GM23338 (cell line): ENCODE measurements at regions not wholly inside any gene's neighbourhood (a gene's known extent, or its start where the extent isn't known, plus 50 kb on each side); places are given as distances from the start of the nearest gene placed in this dataset.
A peak's percentile ranks its signal among the peaks of the same experiment; 100 is the strongest.

Experiments
- ATAC-seq: fragments of 200-7000 bp; cut with Tn5 transposase; 3 replicates; pipeline ENCODE4 v1.9.1; 2020
- DNase-seq: peaks from one replicate; pipeline ENCODE4 v3.0.0-alpha.2; 2015; ENCODE audit warnings: low spot score
- H2AFZ ChIP-seq: fragments of 200-600 bp; sonication (generic); 2 replicates; pipeline ENCODE4 v1.8.0; 2016; ENCODE audit warnings: antibody characterized with exemption, mild to moderate bottlenecking, moderate library complexity
- H3F3A ChIP-seq: fragments of 200-600 bp; sonication (generic); replicated peaks from 2 replicates; pipeline ENCODE4 v1.8.0; 2017; ENCODE audit warnings: antibody characterized with exemption, mixed run types, low read depth
- H3K27ac ChIP-seq: fragments of 200-600 bp; sonication (generic); 2 replicates; pipeline ENCODE4 v1.6.1; 2016; ENCODE audit warnings: low read depth
- H3K27me3 ChIP-seq: fragments of 200-600 bp; sonication (generic); 2 replicates; pipeline ENCODE4 v1.8.0; 2016; ENCODE audit warnings: mild to moderate bottlenecking, mixed run types, moderate library complexity; ENCODE audit not compliant: insufficient read depth
- H3K36me3 ChIP-seq: fragments of 200-600 bp; sonication (generic); 2 replicates; pipeline ENCODE4 v1.8.0; 2016; ENCODE audit warnings: mild to moderate bottlenecking; ENCODE audit not compliant: insufficient read depth
- H3K4me1 ChIP-seq: fragments of 200-600 bp; sonication (generic); 2 replicates; pipeline ENCODE4 v1.8.0; 2016; ENCODE audit warnings: mild to moderate bottlenecking, moderate library complexity; ENCODE audit not compliant: insufficient read depth
- H3K4me2 ChIP-seq: fragments of 200-600 bp; sonication (generic); 2 replicates; pipeline ENCODE4 v1.7.1; 2017; ENCODE audit warnings: mixed run types
- H3K4me3 ChIP-seq: fragments of 200-600 bp; sonication (generic); 2 replicates; pipeline ENCODE4 v1.6.1; 2016; ENCODE audit warnings: mixed run types
- H3K79me2 ChIP-seq: fragments of 200-600 bp; sonication (generic); replicated peaks from 2 replicates; pipeline ENCODE4 v1.8.0; 2017; ENCODE audit warnings: mild to moderate bottlenecking; ENCODE audit not compliant: insufficient read depth
- H3K9me2 ChIP-seq: fragments of 200-600 bp; sonication (generic); 2 replicates; pipeline ENCODE4 v1.8.0; 2017; ENCODE audit not compliant: insufficient read depth
- H4K20me1 ChIP-seq: fragments of 200-600 bp; sonication (generic); replicated peaks from 2 replicates; pipeline ENCODE4 v1.8.0; 2017; ENCODE audit warnings: mild to moderate bottlenecking; ENCODE audit not compliant: insufficient read depth
- H3K27ac Mint-ChIP-seq: 2 replicates; pipeline ENCODE4 v1.8.0; 2020; ENCODE audit warnings: inconsistent platforms, mild to moderate bottlenecking, moderate library complexity, mixed read lengths
- H3K27me3 Mint-ChIP-seq: 3 replicates; pipeline ENCODE4 v1.8.0; 2022; ENCODE audit warnings: low read depth, mild to moderate bottlenecking, moderate library complexity, mixed read lengths, inconsistent platforms; ENCODE audit not compliant: insufficient read depth, poor library complexity
- H3K36me3 Mint-ChIP-seq: 3 replicates; pipeline ENCODE4 v1.8.0; 2021; ENCODE audit warnings: low read depth, mild to moderate bottlenecking, inconsistent platforms, moderate library complexity, mixed read lengths
- H3K4me1 Mint-ChIP-seq: 3 replicates; pipeline ENCODE4 v1.8.0; 2020; ENCODE audit warnings: mild to moderate bottlenecking, inconsistent platforms, mixed read lengths
- H3K4me3 Mint-ChIP-seq: 3 replicates; pipeline ENCODE4 v1.8.0; 2021; ENCODE audit warnings: moderate library complexity, mild to moderate bottlenecking, inconsistent platforms, mixed read lengths
- H3K9me3 Mint-ChIP-seq: 3 replicates; pipeline ENCODE4 v1.8.0; 2020; ENCODE audit warnings: moderate library complexity, mild to moderate bottlenecking, inconsistent platforms, mixed read lengths
- CREB1 ChIP-seq: fragments of 250-450 bp; sonication (Bioruptor Pico); IDR thresholded peaks from 2 replicates; pipeline ENCODE4 v1.5.0; 2020; ENCODE audit warnings: low read depth, mild to moderate bottlenecking, moderate library complexity
- EZH2 ChIP-seq: fragments of 200-600 bp; sonication (generic); IDR thresholded peaks from one replicate; pipeline ENCODE4 v1.8.0; 2017; ENCODE audit warnings: antibody characterized with exemption, mild to moderate bottlenecking, low read depth; ENCODE audit not compliant: unreplicated experiment
- EZH2phosphoT487 ChIP-seq: fragments of 200-600 bp; sonication (generic); IDR thresholded peaks from one replicate; pipeline ENCODE4 v1.8.1; 2018; ENCODE audit warnings: antibody characterized with exemption; ENCODE audit not compliant: unreplicated experiment
- JUNB ChIP-seq: IDR thresholded peaks from one replicate; pipeline ENCODE4 v1.6.1; 2016; ENCODE audit warnings: antibody characterized with exemption; ENCODE audit not compliant: unreplicated experiment
- NANOG ChIP-seq: IDR thresholded peaks from 2 replicates; pipeline ENCODE4 v1.6.1; 2016; ENCODE audit warnings: antibody characterized with exemption, borderline replicate concordance
- POLR2AphosphoS5 ChIP-seq: IDR thresholded peaks from 2 replicates; pipeline ENCODE4 v1.6.1; 2016; ENCODE audit warnings: antibody characterized with exemption, low read depth
- STAT1 ChIP-seq: IDR thresholded peaks from one replicate; pipeline ENCODE4 v1.6.1; 2016; ENCODE audit warnings: antibody characterized with exemption; ENCODE audit not compliant: unreplicated experiment
- ZNF114 ChIP-seq: fragments of 250-450 bp; sonication (Bioruptor Pico); IDR thresholded peaks from 2 replicates; pipeline ENCODE4 v1.5.0; 2020; ENCODE audit warnings: mild to moderate bottlenecking, moderate library complexity
- ZNF331 ChIP-seq: fragments of 250-450 bp; sonication (Bioruptor Pico); IDR thresholded peaks from 2 replicates; pipeline ENCODE4 v1.5.0; 2020; ENCODE audit warnings: low read depth, mild to moderate bottlenecking, moderate library complexity
- TF ChIP-seq, protein P1 (sequence below), 2 experiments: fragments of 200-600 bp in 1 of 2; sonication (generic) in 1 of 2; conservative IDR thresholded peaks; 2 replicates each; pipeline versions ENCODE4 v1.5.1 to v1.6.1; 2016 to 2017; ENCODE audit warnings: antibody characterized with exemption in 2 of 2, low read depth in 2 of 2, mild to moderate bottlenecking in 2 of 2, moderate library complexity in 1 of 2
- TF ChIP-seq, protein P2 (sequence below): IDR thresholded peaks from 2 replicates; pipeline ENCODE4 v1.6.1; 2016; ENCODE audit warnings: antibody characterized with exemption
- TF ChIP-seq, protein P3 (sequence below): IDR thresholded peaks from one replicate; pipeline ENCODE4 v1.6.1; 2018; ENCODE audit warnings: antibody characterized with exemption; ENCODE audit not compliant: unreplicated experiment

DNA sequence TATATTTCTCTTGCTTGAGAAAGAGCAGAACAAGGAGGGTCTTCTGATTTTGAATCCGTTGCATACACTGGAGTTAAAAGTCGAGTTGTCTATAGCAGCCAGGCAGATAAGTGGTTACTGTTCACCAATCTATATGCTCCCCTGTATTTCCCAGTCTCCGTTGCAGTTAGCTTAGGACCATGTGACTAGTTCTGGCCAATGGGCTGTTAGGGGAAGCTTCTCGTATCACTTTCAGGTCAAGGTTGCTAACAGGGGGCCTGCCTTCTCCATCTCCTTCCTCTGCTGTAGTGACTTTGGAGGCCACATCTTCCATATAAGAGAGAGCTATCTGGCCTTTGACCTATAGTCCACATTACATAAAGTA is 188.5 kb upstream of the KBTBD8 start:
- no peaks in the 10 kb centered on the region for H3K36me3 ChIP-seq
- no peak overlapping the region for H3K4me3 Mint-ChIP-seq
- peaks cover 10% of the 10 kb centered on the region; the same call in 2 of the 3 replicates for H3K4me1 Mint-ChIP-seq
- H3K9me3 Mint-ChIP-seq, result no peaks in the 10 kb centered on the region
- H3K4me3 ChIP-seq, result no peak overlapping the region
- no peak overlapping the region for H3K4me2 ChIP-seq
- H3F3A ChIP-seq, result no peaks in the 10 kb centered on the region
- TF ChIP-seq POLR2AphosphoS5, result no peak
- TF ChIP-seq, protein P1, sequence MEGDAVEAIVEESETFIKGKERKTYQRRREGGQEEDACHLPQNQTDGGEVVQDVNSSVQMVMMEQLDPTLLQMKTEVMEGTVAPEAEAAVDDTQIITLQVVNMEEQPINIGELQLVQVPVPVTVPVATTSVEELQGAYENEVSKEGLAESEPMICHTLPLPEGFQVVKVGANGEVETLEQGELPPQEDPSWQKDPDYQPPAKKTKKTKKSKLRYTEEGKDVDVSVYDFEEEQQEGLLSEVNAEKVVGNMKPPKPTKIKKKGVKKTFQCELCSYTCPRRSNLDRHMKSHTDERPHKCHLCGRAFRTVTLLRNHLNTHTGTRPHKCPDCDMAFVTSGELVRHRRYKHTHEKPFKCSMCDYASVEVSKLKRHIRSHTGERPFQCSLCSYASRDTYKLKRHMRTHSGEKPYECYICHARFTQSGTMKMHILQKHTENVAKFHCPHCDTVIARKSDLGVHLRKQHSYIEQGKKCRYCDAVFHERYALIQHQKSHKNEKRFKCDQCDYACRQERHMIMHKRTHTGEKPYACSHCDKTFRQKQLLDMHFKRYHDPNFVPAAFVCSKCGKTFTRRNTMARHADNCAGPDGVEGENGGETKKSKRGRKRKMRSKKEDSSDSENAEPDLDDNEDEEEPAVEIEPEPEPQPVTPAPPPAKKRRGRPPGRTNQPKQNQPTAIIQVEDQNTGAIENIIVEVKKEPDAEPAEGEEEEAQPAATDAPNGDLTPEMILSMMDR (conservative IDR thresholded peaks at IDR 0.05; ENCODE audit: low read depth in 2 of 2), result no peak
- TF ChIP-seq EZH2phosphoT487, result no peak
- TF ChIP-seq, protein P2, sequence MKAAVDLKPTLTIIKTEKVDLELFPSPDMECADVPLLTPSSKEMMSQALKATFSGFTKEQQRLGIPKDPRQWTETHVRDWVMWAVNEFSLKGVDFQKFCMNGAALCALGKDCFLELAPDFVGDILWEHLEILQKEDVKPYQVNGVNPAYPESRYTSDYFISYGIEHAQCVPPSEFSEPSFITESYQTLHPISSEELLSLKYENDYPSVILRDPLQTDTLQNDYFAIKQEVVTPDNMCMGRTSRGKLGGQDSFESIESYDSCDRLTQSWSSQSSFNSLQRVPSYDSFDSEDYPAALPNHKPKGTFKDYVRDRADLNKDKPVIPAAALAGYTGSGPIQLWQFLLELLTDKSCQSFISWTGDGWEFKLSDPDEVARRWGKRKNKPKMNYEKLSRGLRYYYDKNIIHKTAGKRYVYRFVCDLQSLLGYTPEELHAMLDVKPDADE, result no peak
- no peak for TF ChIP-seq ZNF331
- TF ChIP-seq JUNB, result no peak
- no peaks in the 10 kb centered on the region for H4K20me1 ChIP-seq
- DNase-seq, result peak; percentile 12
- no peaks in the 10 kb centered on the region for H3K36me3 Mint-ChIP-seq
- H2AFZ ChIP-seq, result peak overlapping the region; percentile 8; the same call in 1 of the 2 replicates
- H3K27me3 Mint-ChIP-seq, result no peaks in the 10 kb centered on the region
- no peak for ATAC-seq
- no peaks in the 10 kb centered on the region for H3K4me1 ChIP-seq
- no peaks in the 10 kb centered on the region; the same call in 1 of the 2 replicates for H3K9me2 ChIP-seq
- no peak overlapping the region for H3K27ac ChIP-seq
- no peaks in the 10 kb centered on the region for H3K27me3 ChIP-seq
- no peak overlapping the region for H3K27ac Mint-ChIP-seq
- no peaks in the 10 kb centered on the region for H3K79me2 ChIP-seq

DNA sequence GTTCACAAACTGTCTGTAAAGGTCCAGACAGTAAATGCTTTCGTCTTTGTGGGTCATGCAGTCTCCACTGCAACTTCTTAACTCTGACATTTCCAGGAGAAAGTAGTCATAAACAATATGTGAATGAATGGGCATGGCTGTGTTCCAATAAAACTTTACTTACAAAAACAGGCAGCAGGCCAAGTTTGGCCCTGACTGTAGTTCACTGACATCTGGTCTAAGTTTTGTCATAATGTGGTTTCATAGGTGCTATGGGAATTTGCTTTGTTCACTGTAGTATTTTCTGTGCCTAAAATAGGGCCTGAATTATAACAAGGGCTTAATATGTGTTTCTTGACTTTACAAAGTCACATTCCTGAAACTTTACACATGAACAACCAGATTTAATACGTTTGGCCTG is 186.0 kb upstream of the KBTBD8 start:
- Histone ChIP-seq H3K4me1 (peaks cover 5% of the 10 kb centered on the region), H4K20me1 (no peaks in the 10 kb centered on the region), H2AFZ (no peak overlapping the region), H3K79me2 (no peaks in the 10 kb centered on the region), H3F3A (no peaks in the 10 kb centered on the region), H3K27me3 (no peaks in the 10 kb centered on the region), H3K27ac (no peak overlapping the region), H3K36me3 (no peaks in the 10 kb centered on the region), H3K4me2 (no peak overlapping the region), H3K9me2 (no peaks in the 10 kb centered on the region; the same call in 1 of the 2 replicates), H3K4me3 (no peak overlapping the region)
- DNase-seq (no peak), ATAC-seq (no peak)
- no peak overlapping the region for H3K4me3 Mint-ChIP-seq
- no peaks in the 10 kb centered on the region for H3K36me3 Mint-ChIP-seq
- H3K27ac Mint-ChIP-seq, result no peak overlapping the region
- no peaks in the 10 kb centered on the region for H3K9me3 Mint-ChIP-seq
- H3K4me1 Mint-ChIP-seq, result peaks cover 22% of the 10 kb centered on the region
- no peaks in the 10 kb centered on the region for H3K27me3 Mint-ChIP-seq
- TF ChIP-seq EZH2phosphoT487 (no peak), EZH2 (no peak), JUNB (no peak), STAT1 (no peak), CREB1 (no peak), ZNF331 (no peak), POLR2AphosphoS5 (no peak), ZNF114 (CRISPR knock-in tag) (no peak), NANOG (no peak)
- TF ChIP-seq, protein P3, sequence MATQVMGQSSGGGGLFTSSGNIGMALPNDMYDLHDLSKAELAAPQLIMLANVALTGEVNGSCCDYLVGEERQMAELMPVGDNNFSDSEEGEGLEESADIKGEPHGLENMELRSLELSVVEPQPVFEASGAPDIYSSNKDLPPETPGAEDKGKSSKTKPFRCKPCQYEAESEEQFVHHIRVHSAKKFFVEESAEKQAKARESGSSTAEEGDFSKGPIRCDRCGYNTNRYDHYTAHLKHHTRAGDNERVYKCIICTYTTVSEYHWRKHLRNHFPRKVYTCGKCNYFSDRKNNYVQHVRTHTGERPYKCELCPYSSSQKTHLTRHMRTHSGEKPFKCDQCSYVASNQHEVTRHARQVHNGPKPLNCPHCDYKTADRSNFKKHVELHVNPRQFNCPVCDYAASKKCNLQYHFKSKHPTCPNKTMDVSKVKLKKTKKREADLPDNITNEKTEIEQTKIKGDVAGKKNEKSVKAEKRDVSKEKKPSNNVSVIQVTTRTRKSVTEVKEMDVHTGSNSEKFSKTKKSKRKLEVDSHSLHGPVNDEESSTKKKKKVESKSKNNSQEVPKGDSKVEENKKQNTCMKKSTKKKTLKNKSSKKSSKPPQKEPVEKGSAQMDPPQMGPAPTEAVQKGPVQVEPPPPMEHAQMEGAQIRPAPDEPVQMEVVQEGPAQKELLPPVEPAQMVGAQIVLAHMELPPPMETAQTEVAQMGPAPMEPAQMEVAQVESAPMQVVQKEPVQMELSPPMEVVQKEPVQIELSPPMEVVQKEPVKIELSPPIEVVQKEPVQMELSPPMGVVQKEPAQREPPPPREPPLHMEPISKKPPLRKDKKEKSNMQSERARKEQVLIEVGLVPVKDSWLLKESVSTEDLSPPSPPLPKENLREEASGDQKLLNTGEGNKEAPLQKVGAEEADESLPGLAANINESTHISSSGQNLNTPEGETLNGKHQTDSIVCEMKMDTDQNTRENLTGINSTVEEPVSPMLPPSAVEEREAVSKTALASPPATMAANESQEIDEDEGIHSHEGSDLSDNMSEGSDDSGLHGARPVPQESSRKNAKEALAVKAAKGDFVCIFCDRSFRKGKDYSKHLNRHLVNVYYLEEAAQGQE, result no peak
